Lower leg skin (tissue), 3 donors: ENCODE measurements at regions not wholly inside any gene's neighbourhood (a gene's known extent, or its start where the extent isn't known, plus 50 kb on each side); places are given as distances from the start of the nearest gene placed in this dataset.

Experiments used
- CTCF ChIP-seq, 3 donors: fragments of 450-650 bp; IDR thresholded peaks; one replicate each; pipeline ENCODE4 v1.5.1; 2016; ENCODE audit warnings: antibody characterized with exemption in 3 of 3, mild to moderate bottlenecking in 3 of 3, moderate library complexity in 2 of 3
- POLR2A ChIP-seq, 2 donors: fragments of 450-650 bp; IDR thresholded peaks; one replicate each; pipeline ENCODE4 v1.6.1; 2016 to 2017; ENCODE audit warnings: antibody characterized with exemption in 2 of 2, mild to moderate bottlenecking in 1 of 2, moderate library complexity in 1 of 2

DNA sequence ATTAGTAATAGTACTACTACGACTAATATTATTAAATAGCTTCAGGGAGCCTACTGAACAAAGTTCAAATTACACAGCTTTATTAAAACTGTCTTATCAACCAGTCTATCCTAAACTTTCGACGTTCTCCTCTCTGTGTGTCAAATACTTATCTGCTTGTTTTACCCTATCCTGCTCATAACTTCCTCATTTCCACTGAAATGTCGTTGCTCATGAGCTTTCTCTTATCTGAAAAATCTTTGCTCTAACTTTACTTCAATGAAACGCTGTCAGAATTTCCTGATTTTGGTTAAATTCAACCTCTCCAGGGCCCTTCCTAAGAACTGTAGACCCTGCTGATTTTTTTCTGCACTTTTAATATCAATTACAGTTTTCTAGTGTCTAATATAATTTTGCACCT is 1431.0 kb upstream of the WWC1 start:
- TF ChIP-seq CTCF (IDR thresholded peaks at IDR 0.05) (no peak), POLR2A (IDR thresholded peaks at IDR 0.05) (no peak)
